Dedifferentiated amniotic fluid mesenchymal stem cell (primary cell): ENCODE measurements at regions not wholly inside any gene's neighbourhood (a gene's known extent, or its start where the extent isn't known, plus 50 kb on each side); places are given as distances from the start of the nearest gene placed in this dataset.
"Not testable (repeated sequence)": the region's sequence is repeated elsewhere in the genome, so short reads cannot be mapped to it uniquely, and the experiment has no call there.

Source experiments
- DNase-seq: peaks from one replicate; pipeline ENCODE4 v3.0.0-alpha.2; 2016; ENCODE audit errors: extremely low spot score

GRCh38 chr20:40276301-40276700, 412.7 kb downstream of the MAFB start:
- DNase-seq = no peak

GRCh38 chr20:40275738-40276137, 413.3 kb downstream of the MAFB start:
- DNase-seq = no peak

DNA sequence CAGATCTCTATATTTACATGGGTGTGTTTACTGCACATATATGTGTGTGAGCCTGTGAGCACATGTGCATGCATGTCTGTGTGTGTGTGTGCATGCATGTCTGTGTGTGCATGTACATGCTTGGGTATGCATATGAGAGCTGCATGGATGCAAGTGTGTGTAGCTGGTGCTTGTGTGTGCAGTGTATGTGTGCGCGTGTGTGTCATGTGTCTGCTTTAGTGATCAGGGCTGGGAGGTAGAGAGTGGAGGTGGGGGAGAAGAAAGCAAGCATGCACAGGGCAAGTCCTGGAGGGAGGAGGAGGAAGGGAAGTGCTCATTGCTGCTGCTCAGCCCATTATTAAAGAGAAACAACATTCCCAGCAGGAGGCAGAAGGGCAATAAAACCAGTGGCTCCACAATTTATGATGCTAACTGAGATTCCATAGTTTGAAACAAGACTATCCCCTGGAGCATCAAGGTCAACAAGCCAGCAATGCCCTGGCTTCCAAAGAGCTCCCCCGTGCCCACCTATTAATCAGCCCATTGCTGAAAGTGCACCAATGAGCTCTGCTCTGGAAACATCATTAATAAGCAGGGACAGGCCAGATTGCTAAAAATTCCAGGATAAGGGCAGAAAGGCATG, 414.0 kb downstream of the MAFB start:
- no peak for DNase-seq

DNA sequence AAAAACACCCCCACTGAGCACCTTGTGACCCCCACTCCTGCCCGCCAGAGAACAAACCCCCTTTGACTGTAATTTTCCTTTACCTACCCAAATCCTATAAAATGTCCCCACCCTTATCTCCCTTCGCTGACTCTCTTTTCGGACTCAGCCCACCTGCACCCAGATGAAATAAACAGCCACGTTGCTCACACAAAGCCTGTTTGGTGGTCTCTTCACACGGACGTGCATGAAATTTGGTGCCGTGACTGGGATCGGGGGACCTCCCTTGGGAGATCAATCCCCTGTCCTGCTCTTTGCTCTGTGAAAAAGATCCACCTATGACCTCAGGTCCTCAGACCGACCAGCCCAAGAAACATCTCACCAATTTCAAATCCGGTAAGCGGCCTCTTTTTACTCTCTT, 419.8 kb downstream of the MAFB start:
- DNase-seq = not testable (repeated sequence)

DNA sequence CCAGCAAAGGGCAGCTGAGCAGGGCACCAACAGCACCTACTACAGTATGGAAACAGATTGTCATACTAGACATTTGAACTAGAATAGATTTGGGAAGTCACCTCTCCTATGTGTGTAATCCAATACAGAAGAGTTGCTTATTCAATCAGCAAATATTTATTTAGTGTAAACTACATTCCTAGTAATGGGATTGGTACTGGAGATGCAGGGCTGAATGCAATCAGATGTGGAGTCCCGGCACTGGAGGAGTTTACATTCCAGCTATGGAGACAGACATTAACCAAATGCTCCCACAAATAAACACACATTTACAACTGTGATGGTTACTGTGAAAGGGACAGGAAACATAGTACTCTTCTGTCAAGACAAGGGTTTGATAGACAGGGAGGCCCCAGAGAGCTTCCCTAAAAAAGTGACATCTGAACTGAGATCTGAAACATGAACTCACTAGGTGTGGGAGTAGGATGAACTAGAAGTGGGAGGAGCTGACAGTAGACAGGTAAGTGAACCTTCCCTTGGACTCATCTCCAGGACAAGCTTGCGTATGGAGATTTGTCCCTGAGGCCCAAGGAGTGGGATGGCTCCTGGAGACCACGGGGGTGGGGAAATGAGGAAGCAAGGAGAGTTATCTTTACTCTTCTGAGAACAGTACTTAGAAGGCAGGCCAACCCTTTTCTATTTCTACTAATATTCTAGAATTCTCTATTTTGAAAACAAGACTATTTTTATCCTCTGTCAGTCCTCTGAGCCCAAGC, 420.5 kb downstream of the MAFB start:
- DNase-seq = no peak

DNA sequence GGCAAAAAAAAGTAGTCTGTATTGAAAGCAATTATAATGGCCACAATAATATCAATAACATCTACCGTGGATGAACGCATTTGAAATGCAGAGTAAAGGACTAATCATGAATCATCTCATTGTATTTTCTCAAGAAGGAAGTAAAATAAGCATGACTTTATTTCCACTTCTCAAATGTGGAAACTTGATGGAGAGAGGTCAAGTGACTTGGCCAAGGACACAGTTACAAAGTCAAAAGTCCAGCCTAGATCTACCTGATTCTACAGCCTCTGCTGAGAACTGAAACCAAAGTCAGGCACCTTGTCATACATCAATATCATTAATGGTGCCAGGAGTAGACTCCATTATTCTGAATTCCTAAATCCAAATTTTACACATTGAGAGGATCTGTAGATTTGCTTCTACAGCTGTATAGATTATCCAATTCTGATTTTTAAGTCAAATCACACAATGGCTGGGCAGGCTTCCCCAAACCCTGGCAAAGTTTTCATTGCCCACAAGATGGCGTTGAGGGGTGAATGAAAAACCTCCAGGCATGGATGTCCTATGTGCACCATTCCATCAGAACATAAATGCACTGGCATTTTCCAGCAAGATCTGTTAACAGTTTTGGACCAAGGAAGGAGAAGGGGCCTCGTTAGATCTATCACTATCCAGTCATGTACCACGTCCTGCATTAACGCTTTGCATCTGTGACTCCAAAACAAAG, 423.1 kb downstream of the MAFB start:
- no peak for DNase-seq

- no peak for DNase-seq
These were observed 426.8 kb downstream of the MAFB start for GRCh38 chr20:40262219-40262618.

GRCh38 chr20:40258931-40259330, 430.1 kb downstream of the MAFB start:
- no peak for DNase-seq

- DNase-seq = no peak
These were observed 431.3 kb downstream of the MAFB start for GRCh38 chr20:40257763-40258162.

- DNase-seq = no peak
These were observed 433.7 kb downstream of the MAFB start for GRCh38 chr20:40255365-40255764.

DNA sequence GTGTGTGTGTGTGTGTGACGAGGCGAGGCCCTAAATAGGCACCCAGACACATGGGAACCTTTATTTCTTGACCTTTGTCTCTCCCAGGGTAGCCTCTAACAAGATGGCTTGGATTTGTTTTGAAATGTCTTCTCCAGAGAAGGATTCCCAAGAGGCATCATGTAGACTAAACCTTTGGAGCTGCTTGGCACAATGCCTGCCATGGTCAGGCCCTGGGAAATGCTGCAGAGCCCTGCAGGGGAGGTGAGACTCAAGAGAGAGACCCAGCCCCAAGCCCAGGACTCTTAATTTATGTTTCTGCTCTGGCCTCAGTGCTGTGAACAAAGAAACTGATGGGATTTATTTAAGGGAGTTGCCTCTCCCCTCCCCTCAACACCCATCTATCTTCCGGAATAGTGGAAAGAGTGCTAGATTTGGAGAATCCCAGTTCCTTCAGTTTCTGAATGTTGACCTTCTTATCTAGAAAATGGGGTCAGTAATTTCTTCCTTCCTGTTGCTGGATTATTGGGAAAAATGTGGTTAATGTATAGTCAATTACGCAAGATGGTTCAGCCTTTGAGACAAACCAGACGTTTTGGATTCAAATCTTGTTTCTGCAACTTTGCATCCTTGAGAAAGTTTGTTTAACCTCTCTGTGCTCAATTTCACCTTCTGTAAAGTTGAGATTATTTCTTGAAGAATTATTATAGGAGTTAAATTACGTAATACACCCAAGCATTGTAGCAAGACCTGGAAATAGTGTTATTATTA, 434.8 kb downstream of the MAFB start:
- DNase-seq = no peak

DNA sequence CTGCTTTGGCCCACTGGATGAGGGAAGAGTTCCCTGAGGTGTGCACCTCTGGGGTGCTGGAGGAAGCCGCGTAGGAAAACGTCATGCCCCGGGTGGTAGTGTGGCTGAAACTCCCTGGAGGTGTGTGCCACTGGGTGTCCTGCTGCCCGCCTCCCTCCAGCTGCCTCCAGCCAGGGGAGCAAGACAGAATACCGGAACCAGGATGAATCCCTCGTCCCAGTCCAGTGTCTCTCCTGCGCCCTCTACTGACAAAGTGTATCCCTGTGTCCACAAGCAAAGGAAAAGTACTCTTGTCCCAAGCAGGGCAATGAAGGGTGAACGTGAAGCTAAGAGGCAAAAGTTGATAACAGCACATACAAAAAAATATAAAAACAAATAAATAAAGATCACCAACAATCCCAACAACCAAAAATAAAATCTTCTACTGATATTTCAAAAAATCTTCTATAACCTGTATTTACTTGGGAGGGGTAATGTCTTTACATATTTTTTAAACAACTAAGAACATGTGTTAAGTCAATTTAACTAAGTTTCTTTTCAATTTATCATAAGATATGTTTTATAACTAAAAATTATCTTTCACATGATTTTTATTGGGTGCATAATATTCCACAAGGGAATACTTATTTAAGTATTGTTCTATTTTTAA, 437.6 kb downstream of the MAFB start:
- no peak for DNase-seq

- DNase-seq = no peak
These were observed 439.2 kb downstream of the MAFB start for GRCh38 chr20:40249805-40250204.

DNA sequence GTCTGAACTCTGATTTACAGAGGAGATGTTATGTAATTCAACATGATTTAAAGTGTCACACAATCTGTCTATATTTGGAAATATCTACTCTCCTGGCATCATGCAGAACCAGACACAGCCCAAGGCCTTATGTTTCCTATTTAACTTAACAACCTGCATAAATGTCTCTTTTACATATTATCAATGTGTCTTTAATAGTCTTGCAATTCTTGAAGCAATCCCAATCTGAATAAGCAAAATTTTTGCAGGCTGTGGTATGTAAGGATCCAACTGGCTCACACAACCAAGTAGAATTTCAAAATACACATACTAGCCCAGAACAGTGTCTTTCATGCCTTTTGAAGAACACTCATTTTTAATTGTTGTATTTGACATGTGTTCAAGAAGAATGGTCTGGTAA, 443.2 kb downstream of the MAFB start:
- DNase-seq = no peak

GRCh38 chr20:40244286-40244685, 444.8 kb downstream of the MAFB start:
- no peak for DNase-seq

GRCh38 chr20:40241596-40242343, 447.3 kb downstream of the MAFB start:
- no peak for DNase-seq

DNA sequence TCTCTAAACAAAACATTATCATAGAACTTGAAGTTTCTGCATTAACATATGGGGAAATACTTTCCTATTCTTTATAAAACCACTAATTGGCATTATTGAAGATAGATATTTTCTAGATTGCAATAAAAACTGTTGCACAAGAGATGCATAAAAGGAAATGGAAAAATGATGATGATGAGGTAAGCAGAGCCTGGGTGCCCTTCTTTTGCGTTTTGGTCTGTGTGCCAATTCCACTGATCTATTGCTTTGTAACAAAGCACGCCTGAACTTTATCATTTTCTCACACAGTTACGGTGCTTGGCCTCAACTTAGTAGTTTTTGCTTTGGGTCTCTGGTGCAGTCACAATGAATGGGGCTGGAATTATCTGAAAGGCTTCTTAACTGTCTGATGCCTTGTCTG, 450.5 kb downstream of the MAFB start:
- DNase-seq = no peak

DNA sequence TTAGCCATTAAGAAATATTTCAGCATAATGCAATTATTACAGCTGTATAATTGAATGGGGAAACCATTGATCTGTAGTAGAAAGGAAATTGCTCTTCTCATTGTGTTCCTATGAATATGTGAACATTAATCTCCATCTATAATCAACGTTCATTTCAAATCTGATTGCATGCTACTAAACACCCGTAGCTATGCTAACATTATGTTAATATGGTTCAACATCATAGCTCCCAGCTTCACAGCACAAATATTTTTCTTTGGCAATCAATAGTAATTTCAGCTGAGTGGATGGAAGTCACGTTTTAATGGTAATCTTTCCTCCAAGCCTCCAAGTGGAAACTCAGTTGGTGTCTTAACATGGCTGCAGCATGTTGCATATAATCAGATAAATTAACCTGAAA, 454.4 kb downstream of the MAFB start:
- no peak for DNase-seq

DNA sequence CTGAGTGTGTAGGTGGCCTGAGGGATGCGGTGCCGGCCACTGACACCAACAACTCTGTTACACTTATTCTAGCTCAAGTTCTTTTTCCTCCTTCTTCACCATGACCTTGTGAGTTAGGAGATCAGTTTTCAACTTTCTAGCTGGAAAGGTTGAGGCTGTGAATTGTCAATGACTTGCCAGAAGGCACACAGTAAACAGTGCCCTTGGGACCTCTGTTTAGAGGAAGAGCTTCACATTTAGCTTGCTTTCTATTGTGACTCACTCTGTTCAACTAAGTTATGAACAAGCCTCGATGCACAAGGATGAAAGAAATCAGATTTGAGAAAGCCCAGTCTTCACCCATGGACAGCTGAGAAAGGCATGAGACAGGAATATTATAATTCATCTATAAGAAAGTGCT, 455.6 kb downstream of the MAFB start:
- no peak for DNase-seq

- no peak for DNase-seq
These were observed 456.3 kb downstream of the MAFB start for GRCh38 chr20:40232756-40233155.

DNA sequence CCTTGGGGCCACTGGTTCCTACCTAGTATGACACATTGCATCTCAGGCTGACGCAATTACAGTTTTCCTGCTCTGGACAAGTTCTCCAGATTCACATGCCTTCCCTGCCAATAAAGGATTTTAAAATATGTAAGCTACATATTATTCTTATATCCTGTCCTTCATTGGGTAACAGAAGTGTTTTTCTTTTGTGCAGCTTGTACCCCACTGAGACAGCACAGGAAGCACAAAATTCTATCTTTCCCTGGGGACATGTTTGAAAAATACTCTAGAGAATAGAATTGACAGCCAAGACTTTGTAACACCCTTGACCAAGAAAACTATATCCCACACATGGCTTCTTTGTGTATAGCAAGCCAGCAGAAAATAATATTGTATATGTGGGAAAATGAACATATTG, 456.8 kb downstream of the MAFB start:
- DNase-seq = no peak
